SK-N-SH (cell line): ENCODE measurements at regions not wholly inside any gene's neighbourhood (a gene's known extent, or its start where the extent isn't known, plus 50 kb on each side); places are given as distances from the start of the nearest gene placed in this dataset.

Source experiments
- EP300 ChIP-seq, 2 experiments: IDR thresholded peaks; 2 replicates each; pipeline versions ENCODE4 v1.4.0 to v1.6.1; 2012; ENCODE audit warnings: borderline replicate concordance in 1 of 2, low read depth in 1 of 2, low read length in 1 of 2
- JUND ChIP-seq: IDR thresholded peaks from 2 replicates; pipeline ENCODE4 v1.4.0; 2012
- MXI1 ChIP-seq: IDR thresholded peaks from 2 replicates; pipeline ENCODE4 v1.6.1; 2012; ENCODE audit warnings: mild to moderate bottlenecking, low read depth, low read length, improper control_type of control experiment
- SIN3A ChIP-seq: IDR thresholded peaks from 2 replicates; pipeline ENCODE4 v1.6.1; 2012; ENCODE audit warnings: low read depth, mild to moderate bottlenecking, low read length, moderate library complexity, borderline replicate concordance
- TEAD4 ChIP-seq: IDR thresholded peaks from 2 replicates; pipeline ENCODE4 v1.4.0; 2012; ENCODE audit warnings: mild to moderate bottlenecking, borderline replicate concordance; ENCODE audit not compliant: insufficient read depth
- TF ChIP-seq, protein P1 (sequence below): IDR thresholded peaks from 2 replicates; pipeline ENCODE4 v1.6.1; 2012; ENCODE audit warnings: mild to moderate bottlenecking, low read depth, low read length, moderate library complexity
- TF ChIP-seq, protein P2 (sequence below): IDR thresholded peaks from 2 replicates; pipeline ENCODE4 v1.4.0; 2012; ENCODE audit warnings: low read depth

DNA sequence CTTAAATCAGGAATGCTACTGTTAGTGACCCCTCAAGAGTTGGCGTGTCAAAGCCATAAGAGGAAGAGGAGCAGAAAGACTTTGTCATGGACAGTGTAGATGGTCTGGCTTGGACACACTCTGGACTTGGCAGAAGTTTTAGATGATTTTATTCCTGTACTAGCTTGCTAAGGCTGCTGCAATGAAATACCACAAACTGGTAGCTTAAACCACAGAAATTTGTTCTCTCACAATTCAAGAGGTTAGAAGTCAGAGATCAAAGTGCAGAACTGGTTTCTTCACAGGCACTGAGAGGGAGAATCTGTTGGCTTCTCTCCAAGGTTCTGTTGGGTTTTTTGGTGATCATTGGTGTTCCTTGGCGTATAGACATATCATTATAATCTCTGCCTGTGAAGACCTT lies 869.8 kb upstream of the B3GALT2 start:
- TF ChIP-seq TEAD4 (no peak), JUND (no peak), SIN3A (no peak), EP300 (IDR thresholded peaks at IDR 0.05; ENCODE audit: borderline replicate concordance in 1 of 2, low read depth in 1 of 2, low read length in 1 of 2) (no peak), MXI1 (no peak)
- TF ChIP-seq, protein P1, sequence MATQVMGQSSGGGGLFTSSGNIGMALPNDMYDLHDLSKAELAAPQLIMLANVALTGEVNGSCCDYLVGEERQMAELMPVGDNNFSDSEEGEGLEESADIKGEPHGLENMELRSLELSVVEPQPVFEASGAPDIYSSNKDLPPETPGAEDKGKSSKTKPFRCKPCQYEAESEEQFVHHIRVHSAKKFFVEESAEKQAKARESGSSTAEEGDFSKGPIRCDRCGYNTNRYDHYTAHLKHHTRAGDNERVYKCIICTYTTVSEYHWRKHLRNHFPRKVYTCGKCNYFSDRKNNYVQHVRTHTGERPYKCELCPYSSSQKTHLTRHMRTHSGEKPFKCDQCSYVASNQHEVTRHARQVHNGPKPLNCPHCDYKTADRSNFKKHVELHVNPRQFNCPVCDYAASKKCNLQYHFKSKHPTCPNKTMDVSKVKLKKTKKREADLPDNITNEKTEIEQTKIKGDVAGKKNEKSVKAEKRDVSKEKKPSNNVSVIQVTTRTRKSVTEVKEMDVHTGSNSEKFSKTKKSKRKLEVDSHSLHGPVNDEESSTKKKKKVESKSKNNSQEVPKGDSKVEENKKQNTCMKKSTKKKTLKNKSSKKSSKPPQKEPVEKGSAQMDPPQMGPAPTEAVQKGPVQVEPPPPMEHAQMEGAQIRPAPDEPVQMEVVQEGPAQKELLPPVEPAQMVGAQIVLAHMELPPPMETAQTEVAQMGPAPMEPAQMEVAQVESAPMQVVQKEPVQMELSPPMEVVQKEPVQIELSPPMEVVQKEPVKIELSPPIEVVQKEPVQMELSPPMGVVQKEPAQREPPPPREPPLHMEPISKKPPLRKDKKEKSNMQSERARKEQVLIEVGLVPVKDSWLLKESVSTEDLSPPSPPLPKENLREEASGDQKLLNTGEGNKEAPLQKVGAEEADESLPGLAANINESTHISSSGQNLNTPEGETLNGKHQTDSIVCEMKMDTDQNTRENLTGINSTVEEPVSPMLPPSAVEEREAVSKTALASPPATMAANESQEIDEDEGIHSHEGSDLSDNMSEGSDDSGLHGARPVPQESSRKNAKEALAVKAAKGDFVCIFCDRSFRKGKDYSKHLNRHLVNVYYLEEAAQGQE, result no peak
- TF ChIP-seq, protein P2, sequence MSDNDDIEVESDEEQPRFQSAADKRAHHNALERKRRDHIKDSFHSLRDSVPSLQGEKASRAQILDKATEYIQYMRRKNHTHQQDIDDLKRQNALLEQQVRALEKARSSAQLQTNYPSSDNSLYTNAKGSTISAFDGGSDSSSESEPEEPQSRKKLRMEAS, result no peak
